Forelimb muscle (tissue), 1 donor: ENCODE measurements at regions not wholly inside any gene's neighbourhood (a gene's known extent, or its start where the extent isn't known, plus 50 kb on each side); places are given as distances from the start of the nearest gene placed in this dataset.
"Not testable (repeated sequence)": the region's sequence is repeated elsewhere in the genome, so short reads cannot be mapped to it uniquely, and the experiment has no call there.

Experiments
- DNase-seq: peaks from one replicate; pipeline ENCODE4 v3.0.0-alpha.2; 2013; ENCODE audit warnings: low read depth

DNA sequence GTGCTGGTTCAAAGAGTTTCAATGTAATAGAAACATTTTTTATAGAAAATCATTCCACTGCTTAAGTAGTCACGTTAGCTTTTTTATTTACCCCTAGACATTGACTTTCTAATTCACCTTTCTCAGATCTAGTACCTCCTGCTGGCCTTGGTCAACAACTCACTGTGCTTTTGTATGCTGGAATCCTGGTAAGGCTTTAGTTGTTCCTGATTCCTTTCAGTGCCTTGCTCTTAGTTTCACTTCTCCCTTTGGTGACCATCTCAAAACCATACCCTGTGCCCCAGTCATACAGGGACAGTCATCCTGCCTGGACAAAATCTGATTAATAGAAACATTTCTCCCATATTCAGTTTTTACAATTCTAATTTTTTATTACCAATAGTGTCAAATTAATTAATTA lies 130.2 kb downstream of the GPR37 start:
- DNase-seq = no peak

DNA sequence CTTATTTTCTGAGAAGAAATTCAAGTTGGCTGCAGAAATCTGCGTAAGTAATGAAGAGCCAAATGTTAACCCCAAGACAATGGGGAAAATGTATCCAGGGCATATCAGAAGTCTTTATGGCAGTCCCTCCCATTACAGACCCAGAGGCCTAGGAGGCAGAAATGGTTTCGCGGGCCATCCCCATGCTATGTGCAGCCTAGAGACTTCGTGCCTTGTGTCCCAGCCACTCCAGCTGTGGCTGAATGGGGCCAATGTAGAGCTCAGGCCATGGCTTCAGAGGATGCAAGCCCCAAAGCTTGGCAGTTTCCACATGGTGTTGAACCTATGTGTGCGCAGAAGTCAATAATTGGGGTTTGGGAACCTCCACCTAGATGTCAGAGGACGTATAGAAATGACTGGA lies 131.9 kb downstream of the GPR37 start:
- DNase-seq = no peak

DNA sequence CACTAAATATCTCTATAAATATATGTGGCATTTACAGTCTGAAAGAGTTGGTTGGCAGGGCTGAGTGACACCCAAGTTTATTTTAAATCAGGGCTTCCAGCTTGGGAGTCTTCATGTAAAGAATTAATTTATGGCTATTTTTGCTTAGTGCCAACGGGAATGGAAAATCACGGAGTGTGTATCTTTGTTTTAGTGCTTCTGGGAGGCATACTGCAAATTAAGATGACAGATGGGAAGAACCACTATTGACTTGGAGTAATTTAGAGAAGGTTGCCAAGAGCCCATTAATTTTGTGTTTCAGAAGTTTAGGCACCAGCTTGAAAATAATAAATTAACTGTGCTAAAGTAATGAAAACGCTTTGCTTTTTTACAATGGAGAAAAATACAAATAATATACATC lies 135.2 kb downstream of the GPR37 start:
- DNase-seq = no peak

DNA sequence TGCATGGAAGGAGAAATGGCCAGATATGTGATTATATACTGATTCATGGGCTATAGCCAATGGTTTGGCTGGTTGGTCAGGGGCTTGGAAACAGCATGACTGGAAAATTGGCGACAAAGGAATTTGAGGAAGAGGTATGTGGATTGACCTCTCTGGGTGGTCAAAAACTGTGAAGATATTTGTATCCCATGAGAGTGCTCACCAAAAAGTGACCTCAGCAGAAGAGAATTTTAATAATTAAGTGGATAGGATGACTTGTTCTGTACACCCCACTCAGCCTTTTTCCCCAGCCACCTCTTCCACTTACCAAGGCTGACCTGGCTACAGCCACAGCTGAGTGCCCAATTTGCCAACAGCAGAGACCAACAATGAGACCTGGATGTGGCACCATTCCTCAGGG lies 146.7 kb downstream of the GPR37 start:
- DNase-seq = no peak

DNA sequence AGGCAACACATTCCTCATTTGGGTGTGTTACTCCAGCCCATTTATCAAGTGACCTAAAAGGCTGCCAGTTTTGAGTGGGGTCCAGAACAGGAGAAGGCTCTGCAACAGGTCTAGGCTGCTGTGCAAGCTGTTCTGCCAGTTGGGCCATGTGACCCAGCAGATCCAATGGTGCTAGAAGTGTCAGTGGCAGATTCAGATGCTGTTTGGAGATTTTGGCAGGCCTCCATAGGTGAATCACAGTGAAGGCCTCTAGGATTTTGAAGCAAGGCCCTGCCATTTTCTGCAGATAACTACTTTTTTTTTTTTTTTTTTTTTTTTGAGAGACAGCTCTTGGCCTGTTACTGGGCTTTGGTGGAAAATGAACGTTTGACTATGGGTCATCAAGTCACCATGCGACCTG lies 147.5 kb downstream of the GPR37 start:
- not testable (repeated sequence) for DNase-seq

DNA sequence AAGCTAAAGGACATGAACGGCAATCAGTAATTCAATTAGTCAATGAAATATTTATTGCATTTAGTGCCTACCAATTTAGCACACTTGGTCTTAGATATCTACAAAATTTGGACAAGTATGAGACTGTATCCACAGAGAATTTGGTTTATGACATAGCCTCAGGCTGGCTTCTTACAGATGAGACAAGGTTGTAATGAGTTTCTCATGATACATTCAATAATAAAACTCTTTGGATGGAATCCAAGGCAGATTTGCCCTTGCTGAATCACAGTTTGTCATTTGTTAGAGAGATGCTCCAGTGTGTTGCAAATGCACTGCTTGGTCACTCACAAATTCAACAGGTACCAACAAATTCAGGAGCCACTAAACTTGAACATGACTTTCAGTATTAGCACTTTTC lies 162.5 kb downstream of the GPR37 start:
- no peak for DNase-seq

DNA sequence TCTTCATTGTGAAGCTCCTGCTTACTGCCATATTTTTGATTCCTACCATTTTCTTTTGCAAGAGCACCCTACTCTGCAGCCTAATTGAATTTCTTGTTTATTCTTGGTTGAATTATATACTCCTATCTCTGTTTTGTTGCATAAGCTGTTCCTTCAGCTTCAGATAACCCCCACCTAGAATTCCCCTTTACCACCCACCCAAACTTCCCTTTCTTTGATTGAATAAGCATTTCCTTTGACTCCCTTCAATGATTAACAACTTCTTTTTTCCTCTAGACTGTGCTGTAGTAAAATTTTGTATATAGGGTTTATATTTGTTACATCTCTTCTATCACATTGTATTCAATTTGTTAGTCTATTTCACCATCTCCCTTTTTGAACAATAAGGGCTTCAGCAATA lies 168.1 kb downstream of the GPR37 start:
- DNase-seq = no peak

DNA sequence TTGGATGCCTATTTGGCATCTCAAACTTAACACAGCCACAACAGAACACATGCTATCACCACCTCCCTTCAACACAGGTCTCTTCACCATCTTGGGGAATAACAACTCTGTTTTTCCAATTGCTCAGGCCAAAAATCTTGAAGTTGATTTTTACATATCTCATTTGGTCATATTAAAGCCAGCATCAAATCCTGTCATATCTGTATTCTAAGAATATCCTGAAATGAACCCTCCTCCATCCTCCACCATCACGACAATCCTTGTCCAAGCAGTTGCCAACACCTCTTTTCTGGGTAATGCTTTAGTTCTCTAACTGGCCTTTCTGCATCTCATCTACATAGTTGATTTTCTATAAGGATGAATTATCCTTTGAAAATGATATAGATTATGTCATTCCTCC lies 168.7 kb downstream of the GPR37 start:
- no peak for DNase-seq

DNA sequence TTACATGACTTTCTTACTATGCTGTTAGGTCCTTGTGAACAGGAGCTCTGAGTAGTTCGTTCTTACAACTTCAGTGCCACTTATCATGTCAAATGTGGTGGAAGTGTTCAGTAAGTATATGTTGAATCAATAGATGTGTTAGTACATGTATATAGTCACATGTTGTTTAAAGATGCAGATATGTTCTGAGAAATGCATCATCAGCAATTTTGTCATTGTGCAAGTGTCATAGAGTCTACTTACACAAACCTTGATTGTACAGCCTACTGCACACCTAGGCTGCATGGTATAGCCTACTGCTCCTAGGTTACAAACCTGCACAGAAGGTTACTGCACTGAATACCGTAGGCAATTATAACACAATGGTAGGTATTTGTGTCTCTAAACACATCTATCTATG lies 174.8 kb downstream of the GPR37 start:
- no peak for DNase-seq

DNA sequence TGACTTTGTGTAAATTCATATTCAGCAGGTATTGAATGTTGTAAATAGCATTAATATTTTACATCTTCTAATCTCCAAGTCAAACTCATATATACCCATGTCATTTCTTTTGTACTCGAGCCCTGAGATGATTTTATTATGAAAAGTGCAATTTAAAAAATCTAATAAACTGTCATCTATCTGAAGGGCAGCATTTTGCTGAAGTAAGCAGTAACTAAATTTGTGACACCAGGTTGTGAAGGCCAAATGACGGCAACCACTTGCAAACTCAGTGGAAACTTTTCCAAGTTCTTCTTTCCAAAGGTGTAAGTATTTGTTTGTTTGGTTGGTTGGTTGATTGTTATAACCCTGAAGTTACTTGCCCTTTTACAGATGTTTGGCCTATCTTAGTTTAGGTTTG lies 188.3 kb downstream of the GPR37 start:
- no peak for DNase-seq

DNA sequence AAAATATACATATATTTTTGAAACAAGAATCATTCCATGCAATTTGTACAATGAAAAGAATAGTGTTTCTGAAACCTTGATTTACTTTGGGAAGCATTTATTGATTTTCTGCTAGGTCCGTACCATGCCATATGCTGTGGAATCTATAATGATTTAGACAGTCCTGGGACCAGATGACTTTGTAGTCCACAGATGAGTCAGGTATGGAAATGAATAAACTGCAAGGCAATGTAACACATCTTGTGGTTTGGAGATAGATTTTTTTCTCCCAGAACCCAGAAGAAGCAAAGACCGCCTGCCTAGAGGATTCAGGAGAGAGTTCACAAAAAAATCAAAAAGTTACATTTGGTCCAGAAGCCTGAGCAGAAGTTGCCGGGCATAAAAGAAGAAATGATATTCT lies 190.4 kb downstream of the GPR37 start:
- DNase-seq = no peak

DNA sequence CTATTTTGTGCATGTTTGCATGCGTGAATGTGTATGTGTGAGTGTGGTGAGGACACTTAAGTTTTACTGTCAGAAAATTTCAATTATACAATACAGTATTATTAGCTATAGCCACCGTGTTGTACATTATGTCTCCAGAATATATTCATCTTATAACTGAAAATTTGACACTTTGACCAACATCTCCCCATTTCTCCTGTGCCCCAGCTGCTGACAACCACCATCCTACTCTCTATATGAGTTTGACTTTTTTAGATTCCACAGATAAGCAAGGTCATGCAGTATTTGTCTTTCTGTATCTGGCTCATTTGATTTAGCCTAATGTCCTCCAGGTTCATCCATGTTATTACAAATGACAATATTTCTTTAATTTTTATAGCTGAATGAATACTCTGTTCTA lies 195.0 kb downstream of the GPR37 start:
- DNase-seq = no peak

DNA sequence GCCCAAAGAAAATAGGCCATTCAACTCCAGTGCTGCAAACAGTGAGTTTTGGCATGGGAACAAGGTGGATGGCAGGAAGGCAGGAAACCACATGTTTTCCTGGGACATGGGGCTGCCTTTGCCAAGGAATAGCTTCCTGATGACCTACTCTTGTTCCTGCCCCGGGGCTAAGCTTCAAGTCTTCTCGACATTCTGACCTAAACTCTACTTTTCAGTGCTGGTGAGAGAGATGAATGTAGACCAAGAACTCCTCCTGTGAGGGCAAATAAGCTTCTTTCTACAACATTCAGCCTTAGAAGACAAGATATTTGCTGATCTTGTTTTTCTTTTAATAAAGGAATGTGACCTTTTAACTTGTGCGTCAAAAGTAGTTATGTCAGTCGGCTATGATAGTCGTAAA lies 199.0 kb downstream of the GPR37 start:
- no peak for DNase-seq

DNA sequence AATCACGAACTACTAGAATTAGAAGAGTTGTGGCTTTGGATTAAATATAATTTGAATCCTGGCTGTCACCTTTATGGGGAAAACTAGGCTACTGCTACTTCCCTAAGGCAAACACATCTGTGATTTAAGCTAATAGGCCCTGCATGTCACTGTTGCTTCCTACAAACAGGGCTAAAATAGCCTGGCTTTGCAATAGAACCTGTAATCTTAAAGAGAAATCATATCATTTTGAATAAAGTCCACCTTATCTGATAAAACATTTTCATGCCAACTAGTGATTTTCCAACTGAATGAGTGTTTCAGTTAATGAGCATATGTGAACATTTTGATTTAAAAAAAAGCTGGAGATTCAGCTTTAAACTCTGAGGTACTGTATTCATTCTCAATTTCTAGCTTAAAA lies 208.0 kb downstream of the GPR37 start:
- no peak for DNase-seq

DNA sequence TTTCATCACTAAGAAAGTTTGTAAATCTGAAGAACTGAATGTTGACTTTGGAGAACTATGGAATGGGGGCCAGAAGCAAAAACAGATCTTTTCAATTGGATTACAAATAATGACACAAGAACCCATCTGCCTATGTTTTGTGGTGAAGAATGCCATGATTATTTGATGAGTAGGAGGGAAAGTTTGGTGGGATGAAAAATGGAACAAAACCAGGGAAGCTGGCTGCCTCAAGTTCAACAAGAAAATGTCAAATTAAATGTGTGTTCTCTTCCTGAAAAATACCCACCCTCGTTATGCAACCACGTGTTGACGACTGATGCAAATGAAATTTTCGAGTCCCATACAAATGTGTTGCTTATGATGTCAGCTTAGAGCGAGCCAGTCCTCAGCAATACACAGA lies 208.5 kb downstream of the GPR37 start:
- DNase-seq = no peak

DNA sequence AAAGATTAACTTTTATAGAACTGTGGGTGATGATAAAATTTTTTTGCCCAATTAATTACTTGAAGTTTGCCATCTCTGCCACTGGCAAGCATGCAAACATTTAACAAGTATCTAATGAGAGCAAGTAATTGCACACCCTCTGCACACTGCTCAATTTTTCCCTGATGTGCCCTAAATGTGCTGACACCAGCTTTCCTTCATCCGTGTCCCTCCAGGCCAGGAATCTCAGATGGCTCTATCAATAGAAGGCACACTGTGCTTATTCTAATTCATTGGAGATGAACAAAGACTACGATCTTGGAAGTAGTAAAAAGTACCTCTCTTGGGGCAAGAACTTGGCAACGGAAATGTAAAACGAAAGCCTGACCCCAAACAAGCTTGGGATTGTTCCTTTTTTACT lies 212.1 kb downstream of the GPR37 start:
- DNase-seq = no peak

DNA sequence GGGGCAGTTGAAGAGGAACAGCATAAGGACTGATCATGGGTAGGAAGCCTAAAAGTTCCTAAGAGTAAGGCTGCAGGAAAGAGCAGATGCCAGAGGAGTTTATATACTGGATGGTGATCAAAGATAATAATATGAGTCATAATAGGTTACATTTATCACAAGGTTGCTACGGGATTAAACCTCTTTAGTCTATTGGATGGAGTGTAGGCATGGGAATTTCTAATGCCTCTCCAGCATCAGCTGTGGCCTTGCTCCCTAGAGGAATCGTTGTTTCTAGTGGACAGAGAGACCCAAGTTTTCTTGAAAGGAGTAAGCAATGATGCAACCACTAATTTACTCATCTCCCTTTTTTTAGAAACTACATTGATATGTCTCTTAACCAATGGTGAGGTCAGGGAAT lies 213.4 kb downstream of the GPR37 start:
- DNase-seq = no peak

DNA sequence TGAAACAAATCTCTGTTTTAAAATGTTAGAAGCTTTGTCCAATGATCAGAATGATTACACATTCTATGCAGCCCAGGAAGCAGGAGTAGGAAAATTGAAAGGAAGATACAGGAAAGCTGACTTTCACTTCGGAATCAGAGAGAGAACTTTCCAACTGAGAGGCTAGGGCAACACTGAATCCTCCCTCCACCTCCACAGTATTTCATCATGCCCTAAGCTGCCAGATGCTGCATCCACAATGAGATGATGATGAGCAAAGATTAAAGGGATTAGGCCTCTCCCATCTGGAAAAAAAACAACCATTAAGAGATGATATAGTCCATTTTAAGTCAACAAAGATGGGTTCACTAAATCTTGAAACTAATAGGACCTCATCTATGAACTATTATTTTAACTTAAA lies 215.6 kb downstream of the GPR37 start:
- no peak for DNase-seq

DNA sequence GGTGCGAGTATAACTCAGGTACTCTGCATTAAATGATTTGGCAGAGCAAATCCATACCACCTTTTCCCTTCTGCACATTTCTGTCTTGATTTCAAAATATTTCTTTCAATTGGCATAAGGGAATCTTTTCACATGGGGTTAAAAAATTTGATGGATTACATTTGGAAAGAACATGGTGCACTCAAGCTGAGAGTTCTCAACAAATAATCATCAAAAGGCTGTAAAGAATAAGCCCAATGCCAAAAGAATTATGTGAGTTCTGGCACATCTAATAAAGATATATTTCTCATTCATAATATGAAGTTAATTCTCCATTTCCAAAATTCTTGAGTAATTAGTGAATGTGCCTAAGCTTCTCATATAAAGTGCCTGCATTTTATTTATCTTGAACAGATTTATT lies 223.1 kb downstream of the GPR37 start:
- DNase-seq = no peak

DNA sequence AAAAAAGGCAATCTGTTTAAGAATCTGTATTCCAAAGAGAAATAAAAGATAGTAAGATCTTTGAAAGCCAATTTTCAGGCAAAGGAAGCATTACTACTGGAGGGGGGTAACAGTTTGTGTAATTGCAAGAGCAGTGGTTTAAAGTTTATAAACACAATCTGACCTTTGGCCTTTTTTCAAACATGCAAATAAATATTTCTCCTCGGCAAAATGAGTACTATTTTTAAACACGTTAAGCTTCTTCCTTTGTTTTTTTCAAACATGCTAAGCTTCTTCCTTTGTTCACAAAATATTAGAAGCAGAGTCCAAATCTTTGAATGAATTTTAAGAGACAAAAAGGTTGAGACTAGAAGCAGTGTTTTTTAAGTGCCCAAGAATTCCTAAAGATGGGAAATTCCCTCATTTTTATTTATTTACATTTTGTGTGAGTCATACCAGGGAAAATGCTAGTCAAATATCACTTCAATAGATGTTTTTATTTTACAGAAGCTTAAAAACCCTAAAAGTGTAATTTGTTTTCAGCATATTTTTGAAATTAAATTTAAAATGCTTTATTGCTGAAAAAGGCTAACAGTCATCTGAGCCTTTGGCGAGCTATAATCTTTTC lies 229.3 kb downstream of the GPR37 start:
- DNase-seq = no peak

DNA sequence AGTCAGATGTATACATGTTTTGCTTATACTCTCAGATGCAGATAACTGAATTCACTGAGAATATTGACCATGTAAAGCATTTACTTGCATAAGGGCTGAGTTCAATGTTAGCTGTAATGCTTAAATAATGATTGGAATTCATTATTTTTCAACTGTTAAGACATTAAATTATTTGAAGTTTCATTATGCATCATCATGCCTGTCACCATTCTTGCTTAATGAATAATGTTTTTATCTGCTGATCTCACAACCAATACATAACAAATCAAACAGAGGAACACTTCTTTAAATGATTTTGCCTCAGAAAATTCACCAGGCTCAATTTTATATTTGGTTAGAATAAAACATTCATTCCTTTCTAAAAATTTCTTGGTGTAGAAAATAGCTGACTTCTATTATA lies 233.4 kb downstream of the GPR37 start:
- no peak for DNase-seq

DNA sequence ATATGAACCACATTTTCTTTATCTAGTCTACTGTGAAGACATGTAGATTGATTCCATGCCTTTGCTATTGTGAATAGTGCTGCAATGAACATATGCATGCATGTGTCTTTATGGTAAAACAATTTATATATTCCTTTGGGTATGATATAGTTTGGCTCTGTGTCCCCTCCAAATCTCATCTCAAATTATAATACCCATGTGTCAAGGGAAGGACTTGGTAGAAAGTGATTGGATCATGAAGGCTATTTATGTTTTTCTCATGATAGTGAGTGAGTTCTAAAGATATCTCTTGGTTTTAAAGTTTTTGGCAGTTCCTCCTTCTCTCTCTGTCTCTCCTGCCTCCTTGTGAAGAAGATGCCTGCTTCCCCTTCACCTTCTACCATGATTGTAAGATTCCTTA lies 248.7 kb downstream of the GPR37 start:
- no peak for DNase-seq

DNA sequence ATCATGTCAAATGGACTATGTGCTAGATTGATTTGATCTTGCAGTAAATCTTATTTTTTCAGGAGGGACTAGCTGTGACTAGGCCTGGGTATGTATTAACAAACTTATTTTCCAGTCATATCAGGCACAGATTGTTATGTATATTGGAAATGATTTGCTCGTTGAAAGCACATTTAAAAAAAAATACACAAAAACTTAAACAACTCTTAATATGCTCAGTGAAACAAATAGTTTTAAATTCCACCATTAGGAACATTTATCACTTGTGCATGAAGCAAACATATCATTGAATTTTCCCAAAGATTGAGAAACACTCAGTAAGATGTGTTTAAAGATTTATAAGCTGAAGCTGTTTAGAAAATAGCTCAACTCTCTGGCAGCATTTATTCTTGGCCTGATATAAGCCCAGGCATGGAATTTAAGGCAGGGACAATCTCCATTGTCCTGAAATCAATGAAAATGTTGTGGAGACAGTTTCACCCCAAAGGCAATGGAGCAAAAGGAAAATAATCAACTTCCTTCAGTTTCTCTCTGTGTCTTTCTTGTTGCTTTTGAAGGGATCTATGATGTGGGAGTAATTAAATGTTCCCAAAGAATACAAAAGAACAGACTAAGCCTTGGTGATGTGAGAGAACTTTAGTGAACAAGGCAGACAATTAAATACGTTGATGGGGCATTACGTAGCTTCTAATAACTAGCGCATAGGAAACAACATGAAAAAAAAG lies 250.3 kb downstream of the GPR37 start:
- no peak for DNase-seq

DNA sequence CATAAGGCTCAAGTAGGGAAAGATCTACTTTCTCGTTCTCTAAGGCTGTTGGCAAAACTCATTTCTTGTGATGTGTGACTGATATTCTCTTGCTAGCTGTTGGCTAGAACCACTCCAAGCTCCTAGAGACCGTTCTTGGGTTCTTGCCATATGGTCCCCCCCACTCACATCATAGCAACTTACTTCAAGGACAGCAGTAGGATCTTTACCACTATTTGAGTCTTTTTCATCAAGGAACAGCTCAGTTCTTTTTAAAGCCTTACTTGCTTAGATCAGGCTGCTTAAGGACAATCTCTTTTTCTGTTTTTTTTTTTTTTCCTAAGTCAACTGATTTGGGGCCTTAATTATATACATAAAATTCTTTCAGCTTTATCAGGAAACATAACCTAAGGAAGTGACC lies 251.1 kb downstream of the GPR37 start:
- DNase-seq = no peak
